Stimulated activated CD4-positive, alpha-beta T cell treated with anti-CD3 and anti-CD28 coated beads, TNF-alpha, amount 100 ng/mL, for 24 hours (primary cell): ENCODE measurements at regions not wholly inside any gene's neighbourhood (a gene's known extent, or its start where the extent isn't known, plus 50 kb on each side); places are given as distances from the start of the nearest gene placed in this dataset.

Experiments
- DNase-seq, 3 experiments: peaks; one replicate each; pipeline ENCODE4 v3.0.0-alpha.2; 2020; ENCODE audit warnings: low read depth in 3 of 3

DNA sequence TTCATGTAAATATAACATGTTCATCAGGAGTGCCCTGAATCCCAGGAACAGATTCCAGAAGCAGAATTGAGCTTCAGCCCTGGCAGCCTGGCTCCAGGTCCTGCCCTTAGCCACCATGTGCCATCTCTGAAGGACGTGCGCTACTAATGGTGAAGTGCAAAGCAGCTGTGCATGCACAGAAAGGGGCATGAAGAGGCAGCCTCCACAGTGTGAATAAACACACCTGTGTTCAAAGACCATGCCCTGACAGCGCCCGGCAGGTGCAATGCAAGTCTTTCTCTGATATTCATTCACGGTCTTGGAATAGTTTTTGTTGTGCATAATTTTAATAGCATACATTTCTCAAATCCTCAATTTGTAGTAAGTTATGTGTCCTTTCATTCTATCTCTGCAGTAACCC is 250.4 kb upstream of the TCERG1L start:
- DNase-seq, result no peak

DNA sequence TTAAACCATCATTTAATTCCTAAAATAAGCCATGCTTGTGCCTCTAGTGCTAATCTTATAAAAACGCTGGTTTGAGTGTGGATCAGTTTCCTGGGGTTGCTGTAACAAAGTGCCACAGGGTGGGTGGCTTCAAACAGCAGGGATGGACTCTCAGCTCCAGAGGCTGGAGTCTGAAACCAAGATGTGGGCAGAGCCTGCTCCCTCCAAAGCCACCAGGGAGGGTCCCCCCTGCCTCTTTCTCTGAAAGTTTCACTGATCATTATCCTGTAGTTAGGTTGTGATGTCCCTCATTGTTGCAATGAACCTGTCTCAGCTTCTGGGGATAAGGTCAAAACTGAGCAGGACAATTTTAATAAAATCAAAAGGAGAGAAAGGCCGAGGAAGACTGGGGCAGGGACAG is 251.9 kb upstream of the TCERG1L start:
- no peak for DNase-seq

DNA sequence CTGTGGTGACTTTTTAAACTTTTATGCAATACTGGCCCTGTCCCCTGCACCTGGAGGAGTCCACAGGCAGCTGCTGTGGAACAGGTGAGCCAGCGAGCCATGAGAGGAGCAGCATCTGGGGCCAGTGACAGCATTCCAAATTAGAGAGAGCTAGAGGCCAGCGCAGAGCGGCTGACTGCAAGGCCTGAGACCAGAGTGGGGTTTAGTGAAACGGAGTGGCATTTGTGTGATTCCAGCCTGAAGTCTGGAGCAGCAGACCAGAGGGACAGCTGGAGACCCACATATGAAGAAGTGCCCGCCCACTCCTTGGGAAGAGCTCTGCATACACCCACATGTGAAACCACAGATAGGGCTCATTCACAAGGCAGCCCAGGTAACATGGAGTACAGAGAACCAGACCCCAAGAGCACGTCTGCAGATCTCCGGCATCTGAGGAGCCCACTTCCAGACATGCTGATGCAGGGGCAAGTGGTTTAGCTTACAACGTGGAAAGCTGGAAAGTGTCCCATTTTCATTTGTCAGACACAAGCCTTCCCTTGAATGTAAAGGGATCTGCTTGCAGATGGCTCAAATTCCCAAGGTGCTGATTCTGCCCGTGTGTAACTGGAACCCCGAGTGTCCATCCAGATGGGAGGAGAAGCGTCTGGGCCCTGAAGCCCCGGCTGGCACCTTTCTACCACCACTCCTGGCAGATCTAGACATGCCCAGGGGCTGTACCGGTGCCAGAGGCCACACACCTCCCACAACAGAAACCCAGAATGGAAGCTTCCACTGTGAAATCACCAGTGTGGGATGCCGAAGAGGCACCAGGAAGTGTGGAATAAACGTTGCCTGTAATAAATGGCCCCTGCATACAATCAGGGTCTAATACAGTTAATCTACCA is 256.0 kb upstream of the TCERG1L start:
- no peak for DNase-seq

DNA sequence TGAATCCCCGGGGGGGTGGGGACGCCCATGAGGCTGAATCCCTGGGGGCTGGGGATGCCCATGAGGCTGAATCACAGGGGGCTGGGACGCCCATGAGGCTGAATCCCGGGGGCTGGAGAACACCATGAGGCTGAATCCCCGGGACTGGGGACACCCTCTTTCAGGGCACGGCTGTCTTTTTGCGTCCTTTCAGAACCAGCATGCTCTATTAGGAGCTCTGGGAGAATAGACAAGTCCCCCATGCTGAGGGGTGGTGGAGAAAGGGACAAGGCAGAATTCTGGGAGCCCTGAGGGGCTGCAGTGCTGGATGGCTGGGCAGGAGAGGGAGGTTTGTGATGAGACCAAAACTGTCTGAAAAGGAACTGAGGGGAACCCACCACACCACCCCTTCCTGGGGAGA is 257.3 kb upstream of the TCERG1L start:
- no peak for DNase-seq

DNA sequence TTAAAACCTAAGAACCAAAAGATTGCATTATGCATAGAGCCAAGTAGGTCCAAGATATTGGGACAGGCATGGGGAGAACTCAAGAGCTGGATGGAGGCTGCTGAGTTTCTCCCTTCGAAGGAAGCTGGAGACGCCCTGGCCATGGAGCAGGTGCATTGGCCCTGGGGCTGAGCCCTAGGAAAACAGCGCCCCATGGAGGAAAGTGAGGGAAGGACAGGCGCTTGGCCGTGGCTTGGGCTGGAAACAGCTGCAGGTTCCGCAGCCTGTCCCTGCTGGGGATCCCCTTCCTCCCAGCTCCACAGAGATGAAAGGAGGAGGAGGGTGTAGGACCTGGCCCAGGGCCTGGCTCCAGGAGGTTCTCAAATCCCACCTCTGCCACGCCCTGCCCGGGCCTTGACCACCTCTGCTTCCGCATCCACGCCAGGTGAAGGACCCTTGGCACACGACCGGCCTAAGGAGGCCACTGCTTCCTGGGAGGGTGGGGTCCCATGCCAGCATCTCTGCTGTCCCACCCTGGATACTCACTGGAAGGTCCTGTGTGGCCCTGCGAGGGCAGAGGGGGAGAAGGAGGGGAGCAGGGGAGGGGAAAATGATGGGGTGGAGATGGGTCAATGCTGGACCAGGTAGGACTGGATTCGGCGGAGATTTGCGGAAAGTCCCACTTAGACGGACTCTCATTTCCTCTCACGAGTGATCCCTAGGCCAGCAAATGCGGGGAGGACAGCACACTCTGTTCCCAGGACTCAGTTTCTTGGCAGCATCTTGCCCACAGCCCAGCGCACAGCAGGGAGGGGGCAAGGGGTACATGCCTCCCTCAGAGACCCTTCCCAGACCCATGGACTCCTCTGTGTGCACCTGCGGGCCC is 258.6 kb upstream of the TCERG1L start:
- no peak for DNase-seq

DNA sequence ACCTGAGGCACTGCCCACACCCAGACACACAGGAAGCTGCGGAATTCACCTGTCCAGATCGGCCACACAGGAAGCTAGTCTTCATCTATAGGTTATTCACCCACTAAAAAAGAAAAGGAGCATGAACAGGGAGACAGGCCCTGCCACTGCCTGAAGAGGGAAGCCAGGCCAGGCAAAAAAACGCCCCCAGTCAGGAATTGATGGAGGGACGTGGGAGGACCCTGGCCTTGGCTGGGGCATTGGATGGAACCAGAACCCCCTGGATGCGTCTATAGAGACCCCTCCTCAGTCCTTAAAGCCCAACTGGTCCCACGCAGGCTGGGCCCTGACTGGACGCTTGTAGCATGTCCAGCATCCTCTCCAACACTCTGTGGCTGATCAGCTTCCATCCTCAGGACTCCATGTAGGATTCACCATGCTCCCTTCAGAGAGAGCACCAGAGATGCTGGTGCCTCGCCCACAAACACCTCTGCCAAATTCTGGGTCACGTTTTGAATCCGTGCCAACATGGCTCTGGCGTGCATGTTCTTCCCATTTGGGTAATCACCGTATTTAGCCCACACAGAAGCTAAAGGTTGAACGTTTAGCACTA is 259.3 kb upstream of the TCERG1L start:
- no peak for DNase-seq

DNA sequence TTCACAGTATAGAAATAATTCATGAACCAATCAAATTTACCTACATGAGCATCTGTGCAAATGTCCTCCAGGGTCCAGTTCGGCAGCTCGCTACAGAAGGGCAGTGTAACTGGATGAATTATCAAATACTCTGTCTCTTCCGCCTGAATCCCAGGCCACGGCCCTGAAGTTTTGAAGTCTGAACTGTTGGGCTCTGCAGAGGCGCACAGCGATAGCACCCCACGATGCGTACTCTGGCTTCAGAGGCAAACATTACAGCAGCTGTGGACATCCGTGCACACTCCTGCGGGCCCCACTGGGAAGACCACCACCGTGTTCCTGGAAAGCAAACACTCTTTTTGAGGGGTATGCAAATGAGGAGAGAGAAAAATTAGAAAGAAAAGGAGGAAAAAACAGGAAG is 259.8 kb upstream of the TCERG1L start:
- DNase-seq, result no peak

DNA sequence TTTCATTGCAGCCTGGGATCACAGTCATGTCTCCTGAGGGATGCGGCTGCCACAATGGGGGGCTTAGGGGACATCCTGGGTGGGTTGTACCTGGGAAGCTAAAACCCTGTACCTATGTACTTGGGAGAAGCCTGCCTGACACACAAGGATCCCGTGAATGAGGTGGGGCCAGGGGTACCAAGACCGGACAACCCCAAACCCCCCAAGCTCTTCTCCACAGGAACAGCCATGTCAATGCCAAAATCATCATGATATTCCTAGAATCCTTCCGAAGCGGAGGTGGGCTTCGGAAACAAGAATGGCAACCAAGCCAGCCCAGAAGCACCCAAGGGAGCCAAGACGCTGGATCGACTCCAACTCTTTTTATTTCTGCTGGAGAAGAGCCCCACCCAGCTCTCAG is 260.3 kb upstream of the TCERG1L start:
- DNase-seq, result no peak

DNA sequence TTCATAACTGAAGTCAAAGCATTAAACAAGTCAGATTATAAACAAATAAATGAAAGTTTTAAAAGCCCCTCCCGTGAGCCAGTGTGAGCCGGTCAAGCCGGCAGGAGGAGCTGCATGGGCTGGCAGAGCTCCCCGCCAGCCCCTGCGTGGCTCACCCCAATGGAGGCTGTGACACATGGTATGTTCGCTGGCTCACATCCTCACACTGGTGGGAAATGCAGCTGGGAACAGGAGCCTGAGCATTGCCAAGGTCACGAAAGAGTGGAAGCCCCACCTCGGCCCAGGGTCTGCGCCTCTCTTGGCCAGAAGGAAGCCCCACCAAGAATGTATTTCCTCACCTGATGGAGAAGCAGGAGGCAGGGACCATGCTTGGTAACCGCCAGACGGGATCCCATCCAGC is 261.7 kb upstream of the TCERG1L start:
- DNase-seq, result no peak

DNA sequence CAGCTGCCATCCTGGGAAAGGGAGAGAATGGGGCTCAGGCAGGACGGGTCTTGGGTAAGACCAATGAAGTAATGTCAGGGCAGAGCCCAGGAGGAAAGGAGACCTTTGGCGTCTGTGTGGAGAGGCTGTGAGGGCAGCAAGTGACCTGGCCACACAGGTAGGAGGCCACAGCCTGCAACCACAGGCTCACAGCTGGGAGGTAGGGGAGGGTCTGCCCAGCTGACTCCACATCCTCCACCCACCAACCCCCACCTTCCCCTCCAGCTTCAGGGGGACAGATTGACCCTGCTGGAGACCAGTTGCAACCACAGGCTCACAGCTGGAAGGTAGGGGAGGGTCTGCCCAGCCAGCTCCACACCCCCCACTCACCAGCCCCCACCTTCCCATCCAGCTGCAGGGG is 262.2 kb upstream of the TCERG1L start:
- no peak for DNase-seq

DNA sequence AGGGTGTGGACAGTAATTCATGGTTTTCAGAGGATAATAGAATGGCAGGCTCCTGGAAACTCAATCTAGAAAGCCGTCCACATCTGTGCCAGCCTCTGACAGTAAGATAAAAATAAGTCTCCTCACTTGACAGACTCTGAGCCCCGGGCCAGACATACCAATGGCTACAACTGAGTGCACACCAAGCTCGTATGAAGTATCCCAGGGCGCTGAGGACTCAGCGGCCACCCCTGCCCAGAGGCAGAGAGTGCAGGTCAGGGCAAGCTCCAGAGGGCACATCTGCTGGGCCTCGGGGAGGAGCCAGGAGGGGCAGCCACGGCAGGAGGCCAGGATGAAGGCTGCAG is 262.8 kb upstream of the TCERG1L start:
- DNase-seq, result no peak

DNA sequence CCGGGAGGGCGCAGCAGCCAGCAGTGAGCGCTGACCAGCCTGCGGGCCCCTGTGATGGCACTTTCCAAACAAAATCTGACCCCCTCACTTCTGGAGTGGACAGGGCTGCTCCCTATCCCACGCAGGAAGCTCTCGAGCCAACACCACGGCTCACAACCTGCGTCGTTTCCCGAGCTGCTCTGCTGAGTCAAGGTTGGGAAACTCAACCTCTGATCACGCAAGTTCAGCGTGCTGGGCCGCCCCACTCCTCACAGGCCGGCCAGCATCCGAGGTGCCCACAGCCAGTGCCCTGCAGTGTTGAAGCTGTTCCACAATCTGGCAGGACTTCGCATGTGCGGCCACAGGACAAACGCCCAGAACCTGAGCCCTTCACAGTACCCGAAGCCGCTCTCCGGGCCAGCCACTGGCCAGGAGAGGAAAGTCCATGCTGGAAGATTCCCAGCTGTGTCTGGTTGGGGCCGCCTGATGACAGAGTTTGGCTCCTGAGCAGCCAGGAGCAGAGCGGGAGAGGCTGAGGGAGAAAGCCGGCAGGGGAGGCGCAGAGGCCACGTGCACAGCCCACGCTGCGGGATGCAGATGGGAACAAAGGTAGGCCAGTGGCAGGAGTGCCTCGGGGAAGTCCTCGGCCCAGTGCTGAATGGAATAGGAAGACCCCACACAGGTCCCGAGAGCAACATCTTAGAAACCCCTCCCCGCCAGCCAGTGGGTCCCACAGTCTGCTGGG is 263.3 kb upstream of the TCERG1L start:
- no peak for DNase-seq

DNA sequence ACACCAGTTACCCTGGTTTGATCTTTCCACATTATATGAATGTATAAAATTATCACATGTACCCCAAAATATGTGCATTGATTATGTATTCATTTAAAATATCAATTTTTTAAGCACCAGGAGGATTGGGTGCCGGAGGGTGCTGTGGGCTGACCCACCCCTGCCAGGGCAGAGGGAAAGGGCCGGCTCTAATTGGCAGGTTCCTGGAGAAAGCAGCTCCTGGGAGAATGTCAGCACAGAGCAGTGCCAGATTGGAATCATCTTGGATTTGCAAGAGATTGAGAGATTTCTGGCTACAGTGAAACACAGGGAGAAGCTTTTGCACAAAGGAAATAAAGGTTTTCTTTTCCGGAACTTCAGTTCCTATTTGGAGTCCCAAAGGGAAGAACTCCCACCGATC is 264.4 kb upstream of the TCERG1L start:
- DNase-seq, result no peak

DNA sequence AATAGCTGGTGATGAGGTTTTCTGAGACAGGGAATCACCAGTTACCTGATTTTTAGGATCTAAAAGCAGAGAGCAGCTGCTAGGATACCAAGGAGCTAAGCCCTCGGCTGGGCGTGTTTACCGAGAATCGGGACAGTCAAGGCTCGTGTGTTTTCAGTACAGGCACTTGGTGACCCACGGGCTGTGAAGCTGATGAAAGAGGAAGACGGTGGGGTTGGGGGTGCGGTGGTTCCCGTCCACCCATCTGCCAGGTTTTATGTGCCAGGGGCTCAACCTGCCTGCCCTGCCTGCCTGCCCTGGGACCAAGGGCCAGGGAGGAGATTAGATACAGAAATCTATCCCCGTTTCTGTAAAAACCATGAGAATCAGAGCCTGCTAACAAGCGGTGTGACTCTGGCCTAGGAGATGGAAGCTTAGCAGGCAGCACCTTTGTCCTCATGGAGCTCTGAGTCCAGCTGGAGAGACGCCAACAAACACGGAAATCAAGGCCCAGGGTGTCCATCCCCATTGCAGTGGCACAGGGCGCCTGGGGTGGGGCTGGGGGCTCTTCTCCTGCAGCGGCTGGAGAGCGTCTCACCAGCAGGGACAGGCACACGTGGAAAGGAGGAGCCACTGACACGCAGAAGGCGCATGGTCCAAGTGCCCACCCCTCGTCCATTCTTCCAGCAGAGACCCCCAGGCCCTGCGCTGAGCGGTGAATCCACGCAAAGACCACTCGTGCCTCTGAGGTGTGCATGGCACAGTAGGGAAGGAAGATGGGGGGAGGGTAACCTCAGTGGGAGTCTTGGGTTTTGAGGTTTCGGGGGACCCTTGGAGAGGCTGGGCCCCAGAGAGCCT is 265.0 kb upstream of the TCERG1L start:
- no peak for DNase-seq

DNA sequence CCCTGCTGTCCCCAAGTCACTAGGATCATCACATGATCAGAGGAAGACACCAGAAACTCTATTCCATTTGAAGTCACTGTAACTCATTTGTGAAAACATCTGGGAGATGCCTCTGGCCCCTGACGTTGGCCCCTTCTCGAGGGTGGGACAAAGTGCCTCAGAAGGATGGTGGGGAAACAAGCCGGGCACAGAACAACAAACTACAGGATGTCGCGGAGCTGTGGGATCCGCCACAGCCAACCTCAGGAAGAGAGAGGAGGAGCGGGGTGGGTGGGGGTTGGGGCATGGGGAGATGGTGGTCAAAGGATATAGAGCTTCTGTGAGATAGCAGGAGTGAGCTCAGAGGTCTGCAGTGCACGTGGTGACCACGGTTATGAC is 265.6 kb upstream of the TCERG1L start:
- no peak for DNase-seq

DNA sequence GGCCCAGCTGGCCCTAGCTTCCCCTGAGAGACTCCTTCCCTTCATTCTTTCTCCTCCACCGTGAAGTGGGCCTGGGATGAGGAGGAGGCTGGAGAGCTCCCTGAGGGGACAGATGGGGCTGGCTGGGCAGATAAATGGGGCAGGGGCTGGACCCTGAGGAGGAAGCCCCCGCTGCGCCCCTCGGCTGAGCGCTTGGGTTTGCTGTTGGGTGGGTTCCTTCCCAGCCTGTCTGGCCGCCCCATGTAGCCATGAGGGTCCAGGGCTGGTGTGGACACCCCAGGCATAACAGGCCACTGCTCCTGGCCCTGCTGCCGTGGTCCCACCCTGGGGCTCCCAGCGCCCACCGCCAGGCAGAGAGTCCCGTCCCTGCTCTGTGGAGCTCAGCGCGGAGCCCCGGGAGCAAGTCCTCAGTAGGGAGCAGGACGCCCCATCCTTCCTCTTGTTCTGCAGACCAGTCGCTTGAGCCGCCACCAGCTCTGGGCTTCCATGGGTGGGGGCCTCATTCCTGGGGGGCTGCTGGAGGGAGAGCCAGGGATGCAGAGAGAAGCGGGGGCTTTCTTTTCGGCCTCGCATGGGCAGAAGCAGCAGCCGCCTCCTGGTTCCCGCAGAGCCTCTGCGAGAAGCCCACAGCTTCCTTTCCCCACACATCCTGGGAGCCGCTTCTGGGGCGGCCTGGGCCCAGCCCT is 266.4 kb upstream of the TCERG1L start:
- DNase-seq, result no peak

DNA sequence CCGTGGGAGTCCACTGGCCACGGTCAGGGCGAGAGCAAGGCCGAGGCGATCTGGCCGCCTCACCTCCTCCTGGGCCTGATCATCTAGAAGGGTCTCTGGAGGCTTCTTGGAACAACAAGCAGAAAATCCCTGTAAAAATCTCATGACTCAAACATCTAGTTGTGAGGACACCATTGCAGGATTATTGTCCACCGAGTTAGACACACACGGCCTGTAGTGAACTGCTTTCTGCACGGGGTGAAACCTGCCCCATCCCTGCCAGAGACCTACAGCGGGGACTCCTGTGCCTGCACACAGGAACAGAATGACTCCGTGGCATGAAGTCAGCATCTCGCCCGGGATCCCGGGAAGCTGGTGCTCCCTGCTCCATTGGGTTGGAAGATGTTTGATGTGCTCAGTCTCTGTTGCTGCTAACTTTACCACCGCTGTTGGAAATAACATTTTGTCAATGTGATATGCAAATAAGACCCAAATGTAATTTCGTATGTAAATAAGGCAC is 267.0 kb upstream of the TCERG1L start:
- no peak for DNase-seq

DNA sequence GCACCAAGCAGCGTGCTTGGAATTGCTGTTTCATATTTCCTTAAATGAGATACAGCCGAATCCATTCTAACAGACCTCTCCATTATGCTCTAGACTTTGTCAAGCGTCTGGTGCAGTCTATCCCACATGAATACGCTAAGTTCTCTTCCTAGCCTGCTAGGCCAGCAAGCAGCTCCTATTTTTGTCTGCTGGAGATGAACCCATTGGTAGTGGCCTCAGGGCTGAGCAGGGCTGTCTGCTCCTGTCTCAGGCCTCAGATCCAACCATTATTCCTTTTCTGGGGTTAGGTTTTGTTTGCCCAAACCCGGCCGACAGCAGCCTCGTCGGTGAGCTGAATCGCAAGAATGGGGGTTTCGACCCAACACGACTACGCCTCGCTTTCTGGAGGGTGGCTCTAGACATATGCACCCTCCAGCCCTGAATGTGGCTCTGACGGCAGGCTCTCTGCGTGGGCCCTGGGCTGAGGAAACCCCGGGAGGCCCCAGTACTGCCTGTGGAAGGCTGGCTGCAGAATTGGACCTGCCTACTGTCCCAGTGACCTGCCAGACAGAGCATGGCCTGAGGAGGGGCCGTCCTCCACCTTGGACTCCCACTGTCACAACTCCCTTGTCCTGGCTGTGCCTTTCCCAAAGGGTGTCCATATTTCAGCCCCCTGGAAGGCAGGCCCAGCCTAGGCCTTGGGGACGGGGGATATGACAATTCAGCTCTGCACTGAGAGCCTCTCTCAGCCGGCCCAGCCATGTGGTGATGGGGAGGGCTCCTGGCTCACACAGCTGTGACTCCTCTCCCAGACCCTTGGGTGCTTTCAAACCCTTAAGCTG is 267.9 kb upstream of the TCERG1L start:
- DNase-seq, result no peak

DNA sequence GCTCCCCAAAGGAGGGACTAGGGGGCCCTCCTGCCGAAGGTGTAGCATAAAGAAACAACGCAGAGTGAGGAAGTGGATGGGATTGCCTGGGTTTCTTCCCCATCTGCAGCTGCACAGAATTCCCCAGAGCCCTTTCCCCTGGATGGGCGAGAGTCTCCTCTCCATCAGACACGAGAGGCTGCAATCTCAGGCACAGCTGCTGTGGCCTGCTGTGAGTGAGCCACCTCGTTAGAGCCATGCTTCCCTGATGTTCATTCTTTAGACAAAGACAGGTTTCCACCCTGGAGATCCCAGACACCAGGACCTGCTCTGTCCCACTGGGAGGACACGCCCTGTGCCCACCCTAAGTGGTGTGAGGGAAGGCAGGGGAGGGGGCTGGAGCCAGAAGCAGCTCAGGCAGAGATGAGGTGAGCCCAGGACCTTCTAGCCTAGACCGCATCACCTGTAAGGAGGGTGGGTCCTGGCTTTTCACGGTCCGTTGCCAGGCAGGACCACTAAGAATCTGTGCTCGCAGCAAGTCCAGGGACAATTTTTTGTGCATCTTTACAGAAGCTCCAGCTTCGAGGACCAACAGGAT is 268.6 kb upstream of the TCERG1L start:
- no peak for DNase-seq
